H9 (cell line): ENCODE measurements at regions not wholly inside any gene's neighbourhood (a gene's known extent, or its start where the extent isn't known, plus 50 kb on each side); places are given as distances from the start of the nearest gene placed in this dataset.

ENCODE experiments used
- DNase-seq: peaks from one replicate; pipeline ENCODE4 v3.0.0-alpha.2; 2017
- H2AFZ ChIP-seq: one replicate; pipeline ENCODE4 v1.6.1; 2013; ENCODE audit warnings: mild to moderate bottlenecking, low read length, control low read depth, moderate library complexity
- H2AK5ac ChIP-seq: 2 replicates; pipeline ENCODE4 v1.6.1; 2013; ENCODE audit warnings: low read length, control low read depth, mixed read lengths; ENCODE audit not compliant: insufficient read length
- H2BK120ac ChIP-seq: one replicate; pipeline ENCODE4 v1.6.1; 2013; ENCODE audit warnings: low read depth, mild to moderate bottlenecking, low read length, control low read depth, inconsistent platforms; ENCODE audit not compliant: poor library complexity, severe bottlenecking
- H2BK12ac ChIP-seq: 2 replicates; pipeline ENCODE4 v1.6.1; 2013; ENCODE audit warnings: low read length, control low read depth, mixed read lengths, low read depth; ENCODE audit not compliant: insufficient read length
- H2BK15ac ChIP-seq: 2 replicates; pipeline ENCODE4 v1.6.1; 2013; ENCODE audit warnings: low read depth, low read length, control low read depth
- H2BK20ac ChIP-seq: one replicate; pipeline ENCODE4 v1.6.1; 2013; ENCODE audit warnings: low read depth, mild to moderate bottlenecking, low read length, control low read depth, inconsistent platforms; ENCODE audit not compliant: poor library complexity, severe bottlenecking
- H2BK5ac ChIP-seq: 2 replicates; pipeline ENCODE4 v1.6.1; 2013; ENCODE audit warnings: low read length, control low read depth, mixed read lengths; ENCODE audit not compliant: insufficient read length
- H3K14ac ChIP-seq: 2 replicates; pipeline ENCODE4 v1.6.1; 2013; ENCODE audit warnings: low read length, control low read depth; ENCODE audit not compliant: insufficient read depth
- H3K18ac ChIP-seq: 2 replicates; pipeline ENCODE4 v1.6.1; 2013; ENCODE audit warnings: low read depth, mild to moderate bottlenecking, mixed read lengths, low read length, control low read depth; ENCODE audit not compliant: insufficient read length
- H3K23ac ChIP-seq: 2 replicates; pipeline ENCODE4 v1.6.1; 2013; ENCODE audit warnings: low read length, control low read depth, mixed read lengths, low read depth; ENCODE audit not compliant: insufficient read length
- H3K23me2 ChIP-seq: 2 replicates; pipeline ENCODE4 v1.6.1; 2013; ENCODE audit warnings: low read depth, mild to moderate bottlenecking, mixed read lengths, low read length, control low read depth; ENCODE audit not compliant: insufficient read length, poor library complexity, severe bottlenecking
- H3K27ac ChIP-seq: 2 replicates; pipeline ENCODE4 v1.5.1; 2013; ENCODE audit warnings: low read length, control low read depth, mixed read lengths, low read depth; ENCODE audit not compliant: insufficient read length
- H3K27me3 ChIP-seq: 2 replicates; pipeline ENCODE4 v1.6.1; 2013; ENCODE audit warnings: low read length, control low read depth, inconsistent platforms; ENCODE audit not compliant: insufficient read depth
- H3K4ac ChIP-seq: 2 replicates; pipeline ENCODE4 v1.6.1; 2013; ENCODE audit warnings: low read depth, mild to moderate bottlenecking, control low read depth, inconsistent platforms, low read length, moderate library complexity
- H3K4me1 ChIP-seq: 2 replicates; pipeline ENCODE4 v1.6.1; 2013; ENCODE audit warnings: low read length, control low read depth, inconsistent platforms; ENCODE audit not compliant: insufficient read depth
- H3K4me2 ChIP-seq: 2 replicates; pipeline ENCODE4 v1.6.1; 2013; ENCODE audit warnings: low read length, control low read depth, mixed read lengths; ENCODE audit not compliant: insufficient read length, insufficient read depth
- H3K56ac ChIP-seq: 2 replicates; pipeline ENCODE4 v1.6.1; 2013; ENCODE audit warnings: low read depth, mild to moderate bottlenecking, mixed read lengths, low read length, control low read depth; ENCODE audit not compliant: insufficient read length
- H3K79me1 ChIP-seq: 2 replicates; pipeline ENCODE4 v1.6.1; 2013; ENCODE audit warnings: low read depth, mild to moderate bottlenecking, moderate library complexity, low read length, control low read depth, inconsistent platforms; ENCODE audit not compliant: insufficient read depth, poor library complexity, severe bottlenecking
- H3K79me2 ChIP-seq: 2 replicates; pipeline ENCODE4 v1.6.1; 2013; ENCODE audit warnings: low read length, control low read depth, inconsistent platforms; ENCODE audit not compliant: insufficient read depth
- H3K9ac ChIP-seq: 2 replicates; pipeline ENCODE4 v1.6.1; 2013; ENCODE audit warnings: low read length, control low read depth, mixed read lengths; ENCODE audit not compliant: insufficient read length; ENCODE audit errors: extremely low read depth
- H3K9me3 ChIP-seq: one replicate; pipeline ENCODE4 v1.6.1; 2013; ENCODE audit warnings: low read depth, low read length, inconsistent platforms; ENCODE audit not compliant: control insufficient read depth
- H3T11ph ChIP-seq: one replicate; pipeline ENCODE4 v1.6.1; 2013; ENCODE audit warnings: mild to moderate bottlenecking, low read length, control low read depth, inconsistent platforms
- H4K20me1 ChIP-seq: one replicate; pipeline ENCODE4 v1.6.1; 2013; ENCODE audit not compliant: control insufficient read depth, insufficient read length, insufficient read depth
- H4K5ac ChIP-seq: 2 replicates; pipeline ENCODE4 v1.6.1; 2013; ENCODE audit warnings: low read depth, mild to moderate bottlenecking, mixed read lengths, low read length, control low read depth; ENCODE audit not compliant: insufficient read length
- H4K8ac ChIP-seq: replicated peaks from 2 replicates; pipeline ENCODE4 v1.6.1; 2013; ENCODE audit warnings: low read length, control low read depth, mixed read lengths, low read depth; ENCODE audit not compliant: insufficient read length
- H4K91ac ChIP-seq: 2 replicates; pipeline ENCODE4 v1.6.1; 2013; ENCODE audit warnings: low read depth, mild to moderate bottlenecking, moderate library complexity, mixed read lengths, low read length, control low read depth; ENCODE audit not compliant: insufficient read length
- H3K27ac Mint-ChIP-seq, 3 experiments: 2 replicates in 2 of 3; 3 replicates in 1 of 3; pipeline ENCODE4 v1.8.0; 2020 to 2021; ENCODE audit warnings: mixed read lengths in 3 of 3, mild to moderate bottlenecking in 1 of 3, moderate library complexity in 1 of 3
- H3K27me3 Mint-ChIP-seq: 2 replicates; pipeline ENCODE4 v1.8.0; 2021; ENCODE audit warnings: low read depth, mild to moderate bottlenecking, moderate library complexity, mixed read lengths
- H3K36me3 Mint-ChIP-seq, 3 experiments: 2 replicates in 2 of 3; 3 replicates in 1 of 3; pipeline ENCODE4 v1.8.0; 2020 to 2021; ENCODE audit warnings: low read depth in 3 of 3, mixed read lengths in 3 of 3; ENCODE audit not compliant: insufficient read depth in 1 of 3
- H3K4me1 Mint-ChIP-seq, 2 experiments: 2 replicates each; pipeline ENCODE4 v1.8.0; 2020; ENCODE audit warnings: mixed read lengths in 2 of 2
- H3K4me3 Mint-ChIP-seq, 2 experiments: 2 replicates in 1 of 2; 3 replicates in 1 of 2; pipeline ENCODE4 v1.8.0; 2020 to 2021; ENCODE audit warnings: mild to moderate bottlenecking in 2 of 2, mixed read lengths in 2 of 2, moderate library complexity in 1 of 2
- H3K9me3 Mint-ChIP-seq, 2 experiments: 2 replicates in 1 of 2; 3 replicates in 1 of 2; pipeline ENCODE4 v1.8.0; 2020; ENCODE audit warnings: mild to moderate bottlenecking in 2 of 2, mixed read lengths in 2 of 2, moderate library complexity in 1 of 2
- CTCF ChIP-seq: fragments of 200-600 bp; sonication (generic); conservative IDR thresholded peaks from 3 replicates; pipeline ENCODE4 v1.8.0; 2021; ENCODE audit warnings: antibody characterized with exemption, mild to moderate bottlenecking
- WGBS: extraction: QIAGEN DNeasy Blood & Tissue Kit; methylation state at CpG from one replicate; pipeline ENCODE4 v1.1.7; 2013; ENCODE audit warnings: missing lambda C conversion rate, low lambda C conversion rate, mixed read lengths; ENCODE audit not compliant: insufficient read length; ENCODE audit errors: extremely low coverage; 5-methylcytosine and 5-hydroxymethylcytosine counted together

- Histone ChIP-seq H3K23me2 (no peaks in the 10 kb centered on the region), H3K4me2 (no peak overlapping the region), H3K79me1 (no peaks in the 10 kb centered on the region), H3K27me3 (no peaks in the 10 kb centered on the region), H3K27ac (no peak overlapping the region), H2BK15ac (no peak overlapping the region), H3T11ph (no peak overlapping the region), H3K14ac (no peak overlapping the region), H3K9ac (no peak overlapping the region), H2BK20ac (no peak overlapping the region), H3K56ac (no peak overlapping the region), H3K23ac (no peak overlapping the region), H2BK5ac (no peak overlapping the region), H2AFZ (no peak overlapping the region), H2AK5ac (no peak overlapping the region), H3K9me3 (no peaks in the 10 kb centered on the region), H3K18ac (no peak overlapping the region), H2BK12ac (no peak overlapping the region), H2BK120ac (no peak overlapping the region), H4K5ac (no peak overlapping the region), H3K4me1 (no peaks in the 10 kb centered on the region), H3K79me2 (no peaks in the 10 kb centered on the region), H4K20me1 (no peaks in the 10 kb centered on the region), H4K91ac (no peak overlapping the region), H4K8ac (no peak overlapping the region), H3K4ac (no peak overlapping the region)
- no peaks in the 10 kb centered on the region for H3K27me3 Mint-ChIP-seq
- no CpG with 5 or more reads among the region's 1 CpG for WGBS
- peaks cover 7 to 19% of the 10 kb centered on the region in 2 experiments for H3K4me1 Mint-ChIP-seq
- 0 out of 3 replicates have a peak, but pooled peaks have one; percentile 19 for TF ChIP-seq CTCF
- peak overlapping the region in 2 of 3 experiments; percentile 27 to 49; a peak in 3 of 7 replicates for H3K27ac Mint-ChIP-seq
- DNase-seq: no peak
- H3K36me3 Mint-ChIP-seq: no peaks in the 10 kb centered on the region
- H3K4me3 Mint-ChIP-seq: no peak overlapping the region; a peak in 1 of 5 replicates
- no peaks in the 10 kb centered on the region for H3K9me3 Mint-ChIP-seq
Observed at GRCh38 chr4:182111586-182111985, 131.6 kb upstream of the TENM3 start.
